Activated CD8-positive, alpha-beta memory T cell treated with anti-CD3 and anti-CD28 coated beads for 4 hours (primary cell): ENCODE measurements at regions not wholly inside any gene's neighbourhood (a gene's known extent, or its start where the extent isn't known, plus 50 kb on each side); places are given as distances from the start of the nearest gene placed in this dataset.

ENCODE experiments used
- DNase-seq, 2 donors: peaks; one replicate each; pipeline ENCODE4 v3.0.0-alpha.2; 2020; ENCODE audit warnings: low read depth in 2 of 2

DNA sequence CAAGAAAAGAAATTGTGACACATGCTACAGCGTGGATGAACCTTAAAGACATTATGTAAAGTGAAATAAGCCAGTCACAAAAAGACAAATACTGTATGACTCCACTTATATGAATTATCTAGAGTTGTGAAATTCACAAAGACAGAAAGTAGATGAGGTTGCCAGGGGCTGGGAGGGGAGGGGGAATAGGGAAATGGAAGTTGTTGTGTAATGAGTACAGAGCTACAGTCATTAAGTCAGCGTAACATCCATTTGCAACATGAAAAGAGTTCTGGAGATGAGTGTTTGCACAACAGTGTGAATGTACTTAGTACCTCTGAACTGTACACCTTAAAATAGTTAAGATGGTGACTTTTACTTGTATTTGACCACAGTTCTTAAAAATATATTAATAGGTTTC lies 112.1 kb upstream of the CDK1 start:
- DNase-seq: no peak

DNA sequence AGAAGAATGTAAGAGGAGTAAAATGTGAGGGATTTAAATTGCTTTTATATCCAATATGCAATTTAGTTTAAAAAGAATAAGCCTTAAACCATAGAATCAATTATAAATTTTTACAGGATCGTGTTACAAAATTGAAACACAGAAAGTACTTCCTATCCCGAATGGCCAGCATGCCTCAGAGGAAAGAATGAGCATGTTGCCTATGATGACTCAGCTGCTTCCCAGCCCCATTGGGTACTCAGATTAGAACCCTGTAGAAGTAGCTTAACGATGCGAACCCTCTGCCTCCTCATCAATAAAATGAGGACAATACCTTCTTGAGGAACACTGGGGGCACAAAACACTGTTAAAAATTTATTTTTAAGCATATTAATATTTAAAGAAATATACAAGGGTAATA lies 113.4 kb upstream of the CDK1 start:
- DNase-seq: no peak

DNA sequence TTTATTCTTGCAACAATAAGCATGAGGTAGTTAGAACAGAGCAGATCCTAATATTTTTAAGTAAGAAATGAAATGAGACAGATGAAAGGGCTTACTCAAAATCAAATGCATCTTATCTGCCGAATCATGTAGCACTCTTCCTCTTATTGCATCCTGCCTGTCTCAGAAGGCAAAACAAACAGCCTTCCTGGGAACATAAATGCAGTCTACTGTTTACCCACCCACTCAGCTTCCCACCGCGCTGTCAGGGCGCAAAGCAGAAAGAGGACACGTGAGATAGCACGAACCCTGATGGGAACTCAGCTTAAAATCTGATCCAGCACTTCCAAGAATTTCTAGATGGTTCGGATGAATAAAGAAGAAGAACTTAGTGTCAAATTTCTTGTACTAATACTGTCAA lies 114.4 kb upstream of the CDK1 start:
- DNase-seq: no peak

DNA sequence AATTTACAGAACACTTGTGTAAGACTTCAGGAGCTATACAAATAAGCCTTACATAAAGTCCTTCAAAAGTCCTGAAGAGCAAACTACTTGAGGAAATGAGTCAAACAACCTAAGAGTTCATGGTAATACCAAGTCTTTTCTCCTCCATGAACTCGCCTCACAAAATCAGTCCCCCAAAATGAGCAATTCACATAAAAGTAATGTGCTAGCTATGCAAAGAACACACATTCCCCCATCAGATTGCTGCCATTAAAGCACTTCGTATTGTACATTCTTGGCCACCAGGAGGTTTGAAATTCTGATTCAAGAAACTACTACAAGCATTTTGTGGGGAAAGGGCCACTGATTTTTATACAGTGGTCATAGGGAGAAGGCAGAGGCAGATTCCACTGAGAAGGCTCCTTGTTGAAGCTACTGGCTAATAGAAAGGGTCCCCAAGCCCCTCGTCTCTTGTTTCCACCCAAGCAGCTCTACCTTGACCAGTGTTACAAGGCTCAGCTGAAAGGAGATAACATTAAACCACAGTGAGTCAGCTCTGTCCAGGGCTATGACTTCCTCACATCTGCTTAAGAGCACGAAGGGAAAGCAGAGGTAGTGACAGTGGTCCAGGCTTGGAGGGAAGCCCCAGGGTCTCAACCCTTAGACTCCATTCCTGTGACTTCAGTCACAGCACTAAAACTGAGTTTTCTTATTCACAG lies 115.2 kb upstream of the CDK1 start:
- no peak for DNase-seq

DNA sequence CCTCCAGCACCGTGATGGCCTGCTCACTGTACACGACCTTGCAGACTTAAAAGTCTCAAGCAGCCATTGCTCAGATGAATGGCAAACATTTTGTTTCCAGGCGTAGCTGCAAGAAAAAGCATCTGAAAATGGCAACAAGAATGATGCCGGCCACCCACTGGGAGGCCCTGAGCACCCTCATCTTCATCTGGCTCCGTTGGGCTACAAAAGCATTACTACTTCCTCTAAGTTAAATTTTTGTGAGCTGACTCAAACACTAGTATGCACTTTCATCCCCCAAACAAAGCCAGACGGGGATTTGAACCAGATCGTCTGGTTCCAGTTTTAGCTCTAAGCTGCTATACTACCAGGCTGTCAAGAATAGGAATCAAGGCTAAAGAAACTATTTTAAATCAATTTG lies 116.6 kb upstream of the CDK1 start:
- no peak for DNase-seq

DNA sequence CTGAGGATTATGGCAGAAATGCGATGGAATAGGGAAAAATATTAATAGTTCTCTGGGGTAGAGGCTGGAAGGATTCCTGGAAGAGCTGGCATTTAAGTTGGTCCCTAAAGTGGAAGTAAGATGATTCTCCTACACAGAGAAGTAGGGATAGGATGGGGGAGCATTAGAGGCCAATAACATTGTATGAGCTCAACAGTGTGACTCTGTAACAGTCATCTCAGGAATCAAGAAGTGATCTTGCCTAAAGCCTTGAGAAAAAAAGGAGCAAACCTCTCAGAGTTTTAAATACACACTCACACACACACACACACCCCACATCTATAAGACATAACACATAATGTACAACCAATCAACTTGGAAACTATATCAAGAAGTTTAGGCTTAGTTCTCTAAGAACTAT lies 117.7 kb upstream of the CDK1 start:
- DNase-seq: no peak

DNA sequence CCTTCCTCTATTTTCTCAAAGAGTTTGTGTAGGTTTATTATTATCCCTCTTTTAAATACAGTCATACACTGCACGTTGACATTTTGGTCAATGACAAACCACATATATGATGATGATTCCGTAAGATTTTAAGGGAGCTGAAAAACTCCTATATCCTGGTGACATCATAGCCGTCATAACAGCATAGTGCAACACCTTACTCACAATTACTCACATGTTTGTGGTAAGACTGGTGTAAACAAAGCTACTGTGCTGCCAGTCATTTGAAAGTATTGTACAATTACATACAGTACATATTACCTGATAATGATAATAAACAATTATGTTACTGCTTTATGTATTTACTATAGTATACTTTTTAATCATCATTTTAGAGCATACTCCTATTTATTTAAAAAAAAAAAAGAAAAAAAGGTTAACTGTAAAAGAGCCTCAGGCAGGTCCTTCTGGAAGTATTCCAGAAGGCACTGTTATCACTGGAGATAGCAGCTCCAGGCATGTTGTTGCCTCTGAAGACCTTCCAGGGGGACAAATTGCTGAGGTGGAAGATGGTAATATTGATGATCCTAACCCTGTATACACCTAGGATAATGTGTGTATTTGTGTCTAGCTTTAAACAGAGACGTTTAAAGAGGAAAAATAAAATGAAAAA lies 123.3 kb upstream of the CDK1 start:
- DNase-seq: no peak

DNA sequence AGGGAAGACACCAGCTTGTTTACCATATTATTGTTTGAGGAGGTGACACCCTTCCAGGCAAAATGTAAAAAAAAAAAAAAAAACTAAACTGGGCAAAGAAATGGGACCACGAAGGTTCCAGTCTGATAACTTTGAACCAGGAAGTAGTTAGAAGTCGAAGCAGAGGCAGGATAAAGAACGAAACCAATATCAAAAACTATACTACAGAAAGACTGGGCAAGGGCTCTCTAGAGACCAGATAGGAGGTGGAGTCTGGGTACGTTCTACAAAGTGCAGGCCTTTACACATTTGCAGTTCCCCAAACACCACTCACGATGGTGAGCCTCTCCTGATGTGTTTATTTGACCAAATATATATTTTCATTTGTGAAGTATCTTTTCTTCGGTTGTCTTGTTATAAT lies 125.7 kb upstream of the CDK1 start:
- no peak for DNase-seq

DNA sequence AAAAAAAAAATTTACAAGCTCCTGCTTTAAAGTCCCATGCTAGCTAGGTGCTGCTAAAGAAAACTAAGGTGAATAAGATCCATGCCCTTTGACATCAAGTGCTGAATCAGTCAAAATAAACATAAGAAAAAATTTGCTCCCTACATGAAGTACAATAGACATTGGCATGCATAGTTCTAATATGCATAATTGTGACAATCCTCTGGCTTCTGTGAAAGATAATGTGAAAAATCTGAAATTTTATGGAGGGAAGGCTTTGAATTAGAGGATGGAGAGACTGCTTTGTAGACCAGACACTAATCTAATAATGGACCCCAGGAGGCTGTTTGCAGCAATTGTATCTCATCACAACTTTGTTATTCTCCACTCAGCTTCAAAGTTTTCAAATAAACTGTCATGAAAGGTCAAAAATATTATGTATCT lies 127.9 kb upstream of the CDK1 start:
- DNase-seq: no peak

DNA sequence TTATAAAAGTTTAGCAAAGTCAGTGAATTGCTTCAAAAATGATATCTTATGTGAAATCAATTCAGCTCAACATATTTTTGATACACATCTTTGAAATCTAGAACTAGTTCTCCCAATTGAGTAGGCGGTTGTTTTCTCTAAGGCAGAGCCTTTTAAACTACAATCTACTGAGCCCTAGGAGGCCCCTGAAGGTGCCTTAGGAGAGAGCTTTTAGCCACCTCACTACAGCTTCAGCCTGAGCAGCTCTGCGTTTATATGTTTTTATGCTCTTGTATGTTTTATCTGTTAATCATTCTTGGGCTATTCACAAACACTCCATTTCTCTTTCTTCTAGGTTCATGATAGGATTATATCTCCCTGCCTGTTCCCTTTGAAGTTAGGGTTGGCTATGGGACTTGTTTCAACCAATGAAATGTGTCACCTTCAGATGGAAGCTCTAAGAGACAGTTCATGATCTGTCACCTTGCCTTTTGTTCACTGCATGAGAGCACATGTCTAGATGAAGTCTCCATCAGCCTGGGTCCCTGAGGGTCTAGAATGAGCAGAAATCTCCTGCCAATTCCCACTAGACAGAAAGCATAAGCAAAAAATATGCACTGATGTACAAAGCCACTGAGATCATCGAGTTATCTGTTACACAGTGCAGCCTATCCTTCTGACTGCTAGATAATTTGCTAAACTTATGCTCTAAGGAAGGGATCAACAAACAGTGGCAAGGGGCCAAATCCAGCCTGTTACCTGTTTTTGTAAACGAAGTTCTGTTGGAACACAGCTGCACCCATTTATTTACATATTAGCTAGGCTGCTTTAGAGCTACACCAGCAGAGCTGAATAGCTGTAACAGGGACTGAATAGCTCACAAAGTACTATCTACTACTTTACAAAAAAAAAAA lies 128.5 kb upstream of the CDK1 start:
- DNase-seq: no peak

DNA sequence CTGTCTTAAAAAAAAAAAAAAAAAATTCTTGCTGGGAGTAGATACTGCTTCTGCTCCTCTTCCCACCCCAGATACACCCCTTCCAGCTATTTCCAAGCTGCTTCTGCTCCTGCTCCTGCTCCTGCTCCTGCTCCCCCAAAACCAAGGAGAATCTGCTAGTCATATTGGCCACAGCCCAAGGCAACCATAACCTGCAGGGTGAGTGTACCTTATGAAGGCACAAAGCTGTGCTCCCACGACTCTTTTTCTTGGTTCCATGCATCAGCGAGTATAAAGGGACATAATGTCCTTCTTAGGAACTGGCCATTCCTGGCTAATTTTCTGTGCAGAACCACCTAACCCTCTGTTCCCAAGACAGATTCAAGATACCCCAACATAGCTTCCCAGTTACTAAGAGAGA lies 129.5 kb upstream of the CDK1 start:
- DNase-seq: no peak

DNA sequence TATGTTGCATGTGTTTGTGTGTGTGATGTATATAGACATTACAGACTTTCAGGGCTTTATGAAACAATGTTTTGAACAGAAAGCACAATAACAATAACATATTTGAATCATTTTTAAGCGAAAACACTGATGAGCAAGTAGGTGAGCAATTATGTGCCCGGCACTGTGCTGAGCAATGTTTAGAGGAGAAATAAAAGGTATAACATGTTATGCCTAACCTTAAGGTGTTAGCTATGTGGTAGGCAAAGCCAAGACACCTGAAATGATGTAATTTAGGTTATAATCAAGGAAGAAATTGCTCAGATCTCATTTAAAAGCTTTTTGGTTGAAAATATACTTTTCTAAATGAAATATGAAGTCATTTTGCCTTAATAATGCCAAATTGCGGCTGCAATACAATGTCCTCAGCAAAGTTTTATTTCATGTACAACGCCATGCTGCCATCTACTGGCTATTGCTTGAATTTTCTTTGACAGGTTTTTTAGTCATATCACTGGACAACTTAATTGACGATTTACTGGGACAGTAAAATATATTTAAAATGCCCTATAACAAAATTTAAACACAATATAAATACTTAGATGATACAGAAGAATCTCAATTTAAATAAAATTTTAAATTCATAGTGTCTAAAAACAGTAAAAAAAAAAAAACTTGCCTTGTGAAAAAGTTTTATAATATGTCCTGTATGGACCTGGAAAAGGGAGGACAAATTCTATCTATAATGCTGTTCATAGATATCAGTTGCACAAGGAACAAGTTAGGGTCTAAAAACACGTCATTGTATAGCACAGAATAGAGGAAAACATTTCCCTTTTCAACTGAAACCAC lies 131.1 kb upstream of the CDK1 start:
- peak; percentile 4 to 5 for DNase-seq

DNA sequence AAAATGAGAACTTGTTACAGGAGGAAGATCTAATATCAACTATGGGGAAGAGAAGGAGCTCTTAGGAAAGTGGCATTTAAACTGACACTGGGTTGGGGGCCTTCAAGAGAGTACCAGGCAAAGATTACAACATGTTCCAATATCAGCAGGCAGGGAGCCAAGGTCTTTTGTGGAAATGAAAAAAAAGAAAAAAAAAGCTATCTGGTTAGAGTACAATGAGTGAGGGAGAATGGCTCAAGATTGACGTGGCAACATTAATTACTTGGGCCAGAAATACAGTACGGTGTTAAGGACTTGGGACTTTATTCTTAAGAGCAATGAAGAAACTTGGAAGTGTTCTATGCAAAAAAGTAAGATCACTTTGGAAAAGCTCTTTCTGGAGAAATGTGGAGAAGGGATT lies 132.3 kb upstream of the CDK1 start:
- no peak for DNase-seq

DNA sequence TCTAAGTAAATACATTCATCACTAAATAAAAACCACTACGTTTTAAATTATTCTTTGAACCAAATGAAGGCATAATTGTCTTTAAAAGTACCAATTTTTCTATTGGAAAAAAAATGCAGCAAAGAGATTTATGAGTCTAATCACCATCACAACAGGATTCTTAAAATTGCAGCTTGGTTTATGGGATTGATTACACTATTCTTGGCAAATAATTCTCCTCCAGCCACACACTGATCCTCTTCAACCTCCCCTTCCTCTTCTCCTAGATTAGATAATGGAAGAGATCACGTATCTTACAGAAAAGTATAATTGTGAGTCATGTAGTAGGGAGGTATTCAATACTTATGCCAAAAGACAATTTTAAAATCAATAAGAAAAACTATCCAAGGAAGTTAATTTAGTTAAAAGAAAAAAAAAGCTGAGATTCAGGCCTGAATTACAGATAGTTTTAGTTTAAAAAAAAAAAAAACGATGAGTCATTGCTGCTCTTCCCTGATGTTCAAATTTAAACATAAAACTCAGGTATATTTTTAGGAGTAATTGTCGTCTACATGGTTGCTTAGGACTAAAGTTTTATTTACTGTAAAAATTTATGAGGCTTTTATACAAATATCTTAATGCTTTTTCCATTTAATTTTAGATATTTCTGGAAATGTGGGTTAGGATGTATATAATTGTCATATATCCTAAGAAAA lies 133.7 kb upstream of the CDK1 start:
- no peak for DNase-seq

DNA sequence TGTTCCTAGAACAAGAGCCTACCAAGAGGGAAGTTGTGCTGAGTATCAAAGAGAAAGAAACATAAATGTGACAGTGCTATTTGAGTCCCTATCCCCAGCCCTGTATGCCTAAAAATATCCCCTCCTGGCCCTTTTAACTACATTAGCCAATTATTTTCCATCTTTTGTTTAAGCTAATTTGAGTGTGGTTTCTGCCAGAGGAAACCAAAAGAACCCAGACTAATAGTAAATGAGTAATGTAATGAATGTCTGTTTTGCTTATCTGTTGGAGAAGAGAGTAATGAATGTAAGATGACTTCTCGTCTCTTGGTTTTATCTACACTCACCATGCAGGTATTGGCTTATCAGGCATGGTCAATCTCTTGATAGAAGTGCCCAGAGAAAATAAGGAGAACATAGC lies 134.4 kb upstream of the CDK1 start:
- no peak for DNase-seq

DNA sequence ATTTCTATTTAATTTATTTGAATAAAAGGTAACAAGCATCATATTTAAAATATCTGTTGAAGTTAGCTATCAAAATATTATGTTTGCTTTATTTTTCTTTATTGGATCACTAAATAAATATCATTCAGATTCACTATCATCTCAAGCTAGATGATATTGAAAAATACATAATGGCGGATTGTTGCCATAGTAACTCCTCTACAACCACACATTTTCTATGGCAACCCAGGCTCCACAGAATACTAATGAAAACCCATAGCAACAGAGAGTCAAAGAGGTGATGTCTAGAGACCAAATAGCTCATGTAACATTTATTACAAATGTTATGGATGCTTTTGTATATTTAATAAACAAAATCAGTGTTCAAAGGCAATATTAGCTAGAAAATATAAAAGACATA lies 148.9 kb upstream of the CDK1 start:
- no peak for DNase-seq

DNA sequence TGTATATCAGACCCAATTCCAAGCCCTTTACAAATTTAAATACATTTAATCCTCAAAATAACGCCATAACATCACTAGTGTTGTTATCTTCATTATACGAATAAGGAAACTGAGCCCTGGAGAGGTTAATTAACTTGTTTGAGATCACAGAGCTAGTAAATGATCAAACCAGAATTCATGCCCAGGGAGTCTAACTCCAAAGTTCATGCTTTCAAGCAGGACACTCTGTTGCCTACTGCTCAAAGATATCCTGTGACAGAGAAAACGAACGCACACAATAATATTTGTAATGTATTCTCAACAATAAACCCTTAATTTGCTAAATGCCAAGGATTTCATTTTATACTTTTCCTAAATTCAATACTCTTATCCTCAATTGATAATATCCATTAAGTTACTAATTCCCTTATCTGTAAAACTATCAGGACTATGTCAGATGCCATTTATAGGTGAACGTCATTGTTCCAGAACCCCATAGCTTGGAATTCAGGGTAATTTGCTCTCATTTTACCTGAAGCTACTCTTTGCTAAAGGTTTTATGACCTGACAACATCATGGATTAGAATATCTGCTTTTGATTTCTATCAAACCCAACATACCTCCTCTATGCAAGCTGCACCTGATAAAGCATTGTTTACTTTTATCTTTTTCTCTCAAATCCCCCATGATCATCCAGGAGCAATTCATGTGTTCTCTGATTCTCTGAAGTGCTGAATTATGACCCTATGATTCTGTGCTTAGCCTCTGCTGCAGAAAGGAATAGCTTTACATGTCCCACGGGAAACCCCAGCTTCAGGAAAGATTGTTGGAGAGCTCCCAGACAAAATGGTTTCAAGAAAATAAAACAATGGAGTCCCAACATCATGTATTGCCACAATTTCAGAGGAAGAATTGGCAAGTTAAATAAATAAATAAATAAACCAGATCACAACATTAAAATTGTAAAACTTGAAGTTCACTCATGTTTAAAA lies 150.2 kb upstream of the CDK1 start:
- no peak for DNase-seq

DNA sequence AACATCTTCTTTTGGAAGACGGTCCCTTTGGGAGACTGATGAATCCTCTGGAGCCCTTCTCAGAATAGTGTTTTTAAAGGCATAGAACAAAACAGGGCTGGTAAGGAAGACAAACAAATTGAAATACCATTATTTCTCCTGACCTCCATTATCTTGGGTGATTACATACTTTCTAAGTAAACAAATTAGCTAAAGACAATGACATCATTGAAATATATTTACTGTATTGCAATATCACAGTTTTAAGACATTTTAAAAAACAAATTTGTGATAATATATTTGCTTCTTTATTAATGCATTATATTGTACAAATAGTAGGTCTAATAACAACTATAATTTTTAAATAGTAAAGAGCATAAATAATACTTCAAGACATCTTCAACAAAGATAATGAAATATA lies 152.2 kb upstream of the CDK1 start:
- no peak for DNase-seq

DNA sequence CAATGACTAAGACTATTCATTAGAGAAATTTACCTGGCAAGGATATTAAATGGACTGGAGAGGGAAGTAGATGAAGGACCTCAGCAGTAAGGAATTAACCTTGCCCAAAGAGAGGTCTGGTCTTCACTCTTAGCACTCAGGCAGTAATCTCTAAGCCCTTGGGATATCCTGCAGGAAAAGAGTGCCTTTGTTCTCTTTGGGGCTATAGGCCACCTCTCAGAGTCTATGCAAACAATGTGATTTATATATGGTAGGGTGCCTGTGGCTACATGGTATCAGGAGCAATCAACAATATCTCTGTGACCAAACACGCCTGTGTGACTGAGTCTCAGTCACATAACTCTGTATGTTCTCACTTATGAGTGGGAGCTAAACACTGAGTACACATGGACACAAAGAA lies 154.7 kb upstream of the CDK1 start:
- DNase-seq: no peak

DNA sequence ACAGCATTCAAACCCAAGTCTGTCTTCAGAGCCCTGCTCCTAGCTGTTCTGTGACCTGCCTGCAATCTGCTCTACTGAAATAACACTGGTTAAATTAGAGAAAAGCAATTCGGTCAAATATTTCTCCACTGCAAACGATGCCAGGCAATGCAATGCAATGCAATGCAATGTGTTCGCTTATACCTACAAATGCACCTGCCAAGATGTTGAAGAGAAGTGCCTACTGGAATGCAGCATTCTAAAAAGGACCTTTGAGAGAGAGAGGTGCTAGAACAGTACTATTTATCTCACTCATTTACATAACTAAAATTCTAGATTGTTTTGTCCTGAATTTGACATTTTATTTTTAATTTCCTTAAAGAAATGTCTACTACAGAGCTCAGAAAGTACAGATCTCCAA lies 157.3 kb upstream of the CDK1 start:
- no peak for DNase-seq
